K562 (cell line): ENCODE measurements at regions not wholly inside any gene's neighbourhood (a gene's known extent, or its start where the extent isn't known, plus 50 kb on each side); places are given as distances from the start of the nearest gene placed in this dataset.

ENCODE experiments used
- ATAC-seq: fragments of 200-7000 bp; cut with Tn5 transposase; 3 replicates; pipeline ENCODE4 v1.9.1; 2020; ENCODE audit warnings: moderate library complexity
- BruUV-seq: library from RNA; stranded (reverse); fragments of 400-500 nt; replicated peaks from 2 replicates; lab custom pipeline; 2021; lab: Mats Ljungman, UMichigan
- CTCF ChIA-PET: fragments of 300-600 bp; formaldehyde crosslinking; extraction: SDS; loops from one replicate; lab custom pipeline; 2021; ENCODE audit warnings: low intra/inter-chr PET ratio; lab: Yijun Ruan, JAX
- POLR2A ChIA-PET: fragments of 300-600, 350-650 bp; sonication (Branson Sonifier 250); formaldehyde crosslinking; extraction: SDS; loops from one replicate; lab custom pipeline; 2021; ENCODE audit warnings: antibody characterized with exemption, inconsistent platforms; lab: Yijun Ruan, JAX
- DNase-seq, 4 experiments: peaks; one replicate each; pipeline versions ENCODE4 v3.0.0 to v3.0.0-alpha.2; 2011 to 2018; ENCODE audit warnings: low spot score in 3 of 4, mixed read lengths in 3 of 4; ENCODE audit errors: extremely low read depth in 1 of 4
- FAIRE-seq: peaks from 2 replicates; lab custom pipeline; 2011; peaks lifted over from hg19 to GRCh38; lab: Jason Lieb, UNC
- H2AFZ ChIP-seq: 2 replicates; pipeline ENCODE4 v1.6.0; 2011; ENCODE audit warnings: low read depth, low read length, control low read depth, inconsistent platforms
- H3K27ac ChIP-seq: fragments of 200-600 bp; 3 replicates; pipeline ENCODE4 v1.8.0; 2011; ENCODE audit warnings: low read depth, mild to moderate bottlenecking, control low read depth, inconsistent platforms, low read length, moderate library complexity, mixed read lengths; ENCODE audit errors: extremely low read depth
- H3K27me3 ChIP-seq, 2 experiments: fragments of 300-600 bp in 1 of 2; 2 replicates in 1 of 2; 3 replicates in 1 of 2; pipeline versions ENCODE4 v1.6.0 to v1.8.0; 2011; ENCODE audit warnings: inconsistent platforms in 2 of 2, low read length in 2 of 2, mild to moderate bottlenecking in 1 of 2, mixed read lengths in 1 of 2, moderate library complexity in 1 of 2; ENCODE audit not compliant: control insufficient read depth in 2 of 2, insufficient read depth in 2 of 2
- H3K36me3 ChIP-seq: fragments of 300-600 bp; 3 replicates; pipeline ENCODE4 v1.8.0; 2011; ENCODE audit warnings: mild to moderate bottlenecking, low read length, inconsistent platforms; ENCODE audit not compliant: control insufficient read depth, insufficient read depth
- H3K4me1 ChIP-seq, 2 experiments: fragments of 200-600 bp in 1 of 2; replicated peaks in 1 of 2; 2 replicates in 1 of 2; 3 replicates in 1 of 2; pipeline versions ENCODE4 v1.5.1 to v1.8.0; 2011; ENCODE audit warnings: inconsistent platforms in 2 of 2, low read length in 2 of 2, mild to moderate bottlenecking in 1 of 2, mixed read lengths in 1 of 2, moderate library complexity in 1 of 2; ENCODE audit not compliant: control insufficient read depth in 2 of 2, insufficient read depth in 2 of 2
- H3K4me2 ChIP-seq: 2 replicates; pipeline ENCODE4 v1.6.1; 2011; ENCODE audit warnings: low read length, control low read depth, inconsistent platforms, mixed read lengths; ENCODE audit not compliant: insufficient read depth
- H3K4me3 ChIP-seq: fragments of 200-600 bp; sonication (generic), shearing (Covaris generic); 2 replicates; pipeline ENCODE4 v1.5.1; 2016; ENCODE audit warnings: control low read depth, inconsistent platforms
- H3K79me2 ChIP-seq: fragments of 200-600 bp; 3 replicates; pipeline ENCODE4 v1.8.0; 2011; ENCODE audit warnings: low read length, inconsistent platforms; ENCODE audit not compliant: control insufficient read depth, insufficient read depth
- H3K9ac ChIP-seq, 2 experiments: 2 replicates each; pipeline versions ENCODE4 v1.6.0 to v1.6.1; 2011; ENCODE audit warnings: low read depth in 2 of 2, low read length in 2 of 2, control low read depth in 1 of 2, inconsistent platforms in 1 of 2, mild to moderate bottlenecking in 1 of 2, mixed read lengths in 1 of 2; ENCODE audit not compliant: insufficient read depth in 1 of 2
- H3K9me1 ChIP-seq: one replicate; pipeline ENCODE4 v1.6.0; 2011; ENCODE audit warnings: inconsistent platforms, mild to moderate bottlenecking, low read length, moderate library complexity; ENCODE audit not compliant: control insufficient read depth, insufficient read depth
- H3K9me3 ChIP-seq: replicated peaks from 2 replicates; pipeline ENCODE4 v1.5.1; 2011; ENCODE audit warnings: low read depth, low read length, inconsistent platforms; ENCODE audit not compliant: control insufficient read depth, insufficient read depth
- H4K20me1 ChIP-seq: replicated peaks from 2 replicates; pipeline ENCODE4 v1.6.1; 2011; ENCODE audit warnings: low read length, inconsistent platforms, mixed read lengths; ENCODE audit not compliant: control insufficient read depth, insufficient read depth
- MXI1 ChIP-seq: IDR thresholded peaks from 2 replicates; pipeline ENCODE4 v1.6.1; 2011; ENCODE audit warnings: low read depth, mild to moderate bottlenecking, improper control_type of control experiment, low read length
- ZNF431 ChIP-seq: sonication (generic); formaldehyde crosslinking; IDR thresholded peaks from 2 replicates; pipeline ENCODE4 v1.8.0; 2022; ENCODE audit warnings: mild to moderate bottlenecking, missing genetic modification reagents
- ZNF586 ChIP-seq: fragments of 450-650 bp; formaldehyde crosslinking; conservative IDR thresholded peaks from 2 replicates; pipeline ENCODE4 v1.4.0; 2020; ENCODE audit warnings: mild to moderate bottlenecking, moderate library complexity
- ZNF785 ChIP-seq: fragments of 250-450 bp; sonication (Bioruptor Pico); IDR thresholded peaks from 2 replicates; pipeline ENCODE4 v1.4.0; 2020; ENCODE audit warnings: mild to moderate bottlenecking
- WGBS: fragments of 100-300 bp; shearing (Covaris generic); methylation state at CpG from one replicate; pipeline ENCODE4 v1.1.6; 2016; ENCODE audit warnings: low coverage, mixed read lengths; ENCODE audit not compliant: insufficient coverage; ENCODE audit errors: missing lambda C conversion rate; 5-methylcytosine and 5-hydroxymethylcytosine counted together
- in situ Hi-C: fragments of 300-500 bp; cut with MboI; formaldehyde crosslinking; loops from 4 replicates; pipeline ENCODE4 v1.15.0; 2018; ENCODE audit warnings: inconsistent platforms, mixed read lengths
- intact Hi-C: fragments of 100-400 bp; cut with micrococcal nuclease; formaldehyde crosslinking; loops from 2 replicates; pipeline ENCODE4 v1.14.2; 2022
- TF ChIP-seq, protein P1 (sequence below): IDR thresholded peaks from 3 replicates; pipeline ENCODE4 v1.6.1; 2011; ENCODE audit warnings: borderline replicate concordance, mild to moderate bottlenecking; ENCODE audit not compliant: insufficient read length, insufficient read depth
- TF ChIP-seq, protein P2 (sequence below): fragments of 450-650 bp; IDR thresholded peaks from 2 replicates; pipeline ENCODE4 v1.7.1; 2018; ENCODE audit warnings: mild to moderate bottlenecking, low read depth; ENCODE audit not compliant: partially characterized antibody
- TF ChIP-seq, protein P3 (sequence below): fragments of 450-650 bp; IDR thresholded peaks from 2 replicates; pipeline ENCODE4 v1.6.1; 2016

DNA sequence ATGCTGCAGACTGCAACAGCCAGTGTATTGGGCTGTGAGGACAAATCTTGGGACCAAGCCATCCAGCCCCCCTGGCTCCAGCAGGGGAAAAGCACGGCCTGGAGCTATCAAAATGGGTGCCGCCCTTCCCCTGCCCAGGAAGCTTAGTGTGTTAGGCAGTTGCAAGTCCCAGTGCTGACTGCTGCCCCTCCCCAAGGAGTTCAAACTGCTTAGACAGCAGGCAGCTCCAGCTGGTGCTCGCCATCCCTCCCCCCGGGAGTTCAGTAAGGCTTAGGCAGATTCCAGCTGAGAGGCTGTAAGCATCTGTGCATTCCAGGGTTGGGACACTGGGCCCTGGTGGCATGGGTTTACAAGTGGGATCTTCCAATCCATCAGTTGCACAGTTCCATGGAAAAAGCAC lies 579.6 kb upstream of the NR5A2 start:
- Histone ChIP-seq H3K9me3 (0 out of 2 replicates have a peak, but pooled peaks cover 5% of the 10 kb centered on the region), H4K20me1 (no peaks in the 10 kb centered on the region), H3K9ac (no peak overlapping the region), H3K36me3 (no peaks in the 10 kb centered on the region), H3K27ac (no peak overlapping the region), H3K79me2 (no peaks in the 10 kb centered on the region), H2AFZ (no peak overlapping the region), H3K27me3 (no peaks in the 10 kb centered on the region), H3K4me1 (no peaks in the 10 kb centered on the region), H3K9me1 (no peaks in the 10 kb centered on the region), H3K4me2 (no peak overlapping the region), H3K4me3 (no peak overlapping the region)
- in situ Hi-C loops, result no loop called here
- no TSS peak for BruUV-seq
- POLR2A ChIA-PET, result no interaction called here
- WGBS, result 3% methylated on average over 4 of the region's 4 CpGs
- intact Hi-C loops, result no loop called here
- CTCF ChIA-PET, result no interaction called here
- FAIRE-seq, result no peak
- no peak for ATAC-seq
- no peak for DNase-seq
- TF ChIP-seq ZNF586 (CRISPR knock-in tag) (no peak), ZNF785 (CRISPR knock-in tag) (no peak), MXI1 (no peak), ZNF431 (CRISPR knock-in tag) (no peak)
- TF ChIP-seq, protein P1, sequence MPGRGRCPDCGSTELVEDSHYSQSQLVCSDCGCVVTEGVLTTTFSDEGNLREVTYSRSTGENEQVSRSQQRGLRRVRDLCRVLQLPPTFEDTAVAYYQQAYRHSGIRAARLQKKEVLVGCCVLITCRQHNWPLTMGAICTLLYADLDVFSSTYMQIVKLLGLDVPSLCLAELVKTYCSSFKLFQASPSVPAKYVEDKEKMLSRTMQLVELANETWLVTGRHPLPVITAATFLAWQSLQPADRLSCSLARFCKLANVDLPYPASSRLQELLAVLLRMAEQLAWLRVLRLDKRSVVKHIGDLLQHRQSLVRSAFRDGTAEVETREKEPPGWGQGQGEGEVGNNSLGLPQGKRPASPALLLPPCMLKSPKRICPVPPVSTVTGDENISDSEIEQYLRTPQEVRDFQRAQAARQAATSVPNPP, result no peak
- TF ChIP-seq, protein P2, sequence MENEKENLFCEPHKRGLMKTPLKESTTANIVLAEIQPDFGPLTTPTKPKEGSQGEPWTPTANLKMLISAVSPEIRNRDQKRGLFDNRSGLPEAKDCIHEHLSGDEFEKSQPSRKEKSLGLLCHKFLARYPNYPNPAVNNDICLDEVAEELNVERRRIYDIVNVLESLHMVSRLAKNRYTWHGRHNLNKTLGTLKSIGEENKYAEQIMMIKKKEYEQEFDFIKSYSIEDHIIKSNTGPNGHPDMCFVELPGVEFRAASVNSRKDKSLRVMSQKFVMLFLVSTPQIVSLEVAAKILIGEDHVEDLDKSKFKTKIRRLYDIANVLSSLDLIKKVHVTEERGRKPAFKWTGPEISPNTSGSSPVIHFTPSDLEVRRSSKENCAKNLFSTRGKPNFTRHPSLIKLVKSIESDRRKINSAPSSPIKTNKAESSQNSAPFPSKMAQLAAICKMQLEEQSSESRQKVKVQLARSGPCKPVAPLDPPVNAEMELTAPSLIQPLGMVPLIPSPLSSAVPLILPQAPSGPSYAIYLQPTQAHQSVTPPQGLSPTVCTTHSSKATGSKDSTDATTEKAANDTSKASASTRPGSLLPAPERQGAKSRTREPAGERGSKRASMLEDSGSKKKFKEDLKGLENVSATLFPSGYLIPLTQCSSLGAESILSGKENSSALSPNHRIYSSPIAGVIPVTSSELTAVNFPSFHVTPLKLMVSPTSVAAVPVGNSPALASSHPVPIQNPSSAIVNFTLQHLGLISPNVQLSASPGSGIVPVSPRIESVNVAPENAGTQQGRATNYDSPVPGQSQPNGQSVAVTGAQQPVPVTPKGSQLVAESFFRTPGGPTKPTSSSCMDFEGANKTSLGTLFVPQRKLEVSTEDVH, result no peak
- TF ChIP-seq, protein P3, sequence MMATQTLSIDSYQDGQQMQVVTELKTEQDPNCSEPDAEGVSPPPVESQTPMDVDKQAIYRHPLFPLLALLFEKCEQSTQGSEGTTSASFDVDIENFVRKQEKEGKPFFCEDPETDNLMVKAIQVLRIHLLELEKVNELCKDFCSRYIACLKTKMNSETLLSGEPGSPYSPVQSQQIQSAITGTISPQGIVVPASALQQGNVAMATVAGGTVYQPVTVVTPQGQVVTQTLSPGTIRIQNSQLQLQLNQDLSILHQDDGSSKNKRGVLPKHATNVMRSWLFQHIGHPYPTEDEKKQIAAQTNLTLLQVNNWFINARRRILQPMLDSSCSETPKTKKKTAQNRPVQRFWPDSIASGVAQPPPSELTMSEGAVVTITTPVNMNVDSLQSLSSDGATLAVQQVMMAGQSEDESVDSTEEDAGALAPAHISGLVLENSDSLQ, result no peak
